ENCODE measurements at regions not wholly inside any gene's neighbourhood (a gene's known extent, or its start where the extent isn't known, plus 50 kb on each side); places are given as distances from the start of the nearest gene placed in this dataset.
"Not testable (repeated sequence)": the region's sequence is repeated elsewhere in the genome, so short reads cannot be mapped to it uniquely, and the experiment has no call there.

- not testable (repeated sequence) for DNase-seq (ENCODE audit: low read depth)
Observed at GRCh38 chr22:12279512-12280474, 3248.2 kb upstream of the OR11H1 start.

GRCh38 chr22:12284690-12285089, 3243.3 kb upstream of the OR11H1 start:
- peak; percentile 1 for DNase-seq (ENCODE audit: low read depth)

GRCh38 chr22:12297351-12297750, 3230.6 kb upstream of the OR11H1 start:
- DNase-seq (ENCODE audit: low read depth) = not testable (repeated sequence)

All from ELR (cell line).